ENCODE measurements at regions not wholly inside any gene's neighbourhood (a gene's known extent, or its start where the extent isn't known, plus 50 kb on each side); places are given as distances from the start of the nearest gene placed in this dataset.

GRCh38 chr21:24693779-24694178 lies 913.5 kb downstream of the MRPL39 start:
- no peaks in the 10 kb centered on the region for H3K4me1 Mint-ChIP-seq (ENCODE audit: low read depth)
- no peaks in the 10 kb centered on the region for H3K9me3 Mint-ChIP-seq
- no peak overlapping the region for H3K27ac Mint-ChIP-seq
- no peaks in the 10 kb centered on the region for H3K27me3 Mint-ChIP-seq (ENCODE audit: low read depth)
- no peak overlapping the region for H3K4me3 Mint-ChIP-seq (ENCODE audit: low read depth)
- intact Hi-C loops (cut with micrococcal nuclease): no loop called here
- H3K36me3 Mint-ChIP-seq (ENCODE audit: low read depth): no peaks in the 10 kb centered on the region
- no peak for DNase-seq (ENCODE audit: low spot score)

GRCh38 chr21:24681456-24681855 lies 925.8 kb downstream of the MRPL39 start:
- no peaks in the 10 kb centered on the region for H3K36me3 Mint-ChIP-seq (ENCODE audit: low read depth)
- intact Hi-C loops (cut with micrococcal nuclease): no loop called here
- no peak overlapping the region for H3K4me3 Mint-ChIP-seq (ENCODE audit: low read depth)
- no peaks in the 10 kb centered on the region for H3K27me3 Mint-ChIP-seq (ENCODE audit: low read depth)
- H3K27ac Mint-ChIP-seq: no peak overlapping the region
- no peaks in the 10 kb centered on the region for H3K4me1 Mint-ChIP-seq (ENCODE audit: low read depth)
- no peak for DNase-seq (ENCODE audit: low spot score)
- H3K9me3 Mint-ChIP-seq: peaks cover 4% of the 10 kb centered on the region

- no peaks in the 10 kb centered on the region for H3K36me3 Mint-ChIP-seq (ENCODE audit: low read depth)
- DNase-seq (ENCODE audit: low spot score): no peak
- intact Hi-C loops (cut with micrococcal nuclease): no loop called here
- no peaks in the 10 kb centered on the region for H3K4me1 Mint-ChIP-seq (ENCODE audit: low read depth)
- no peaks in the 10 kb centered on the region for H3K9me3 Mint-ChIP-seq
- no peak overlapping the region for H3K4me3 Mint-ChIP-seq (ENCODE audit: low read depth)
- H3K27ac Mint-ChIP-seq: no peak overlapping the region
- no peaks in the 10 kb centered on the region for H3K27me3 Mint-ChIP-seq (ENCODE audit: low read depth)
These were observed 935.4 kb downstream of the MRPL39 start for GRCh38 chr21:24671901-24672300.

GRCh38 chr21:24658926-24659325 lies 948.4 kb downstream of the MRPL39 start:
- Mint-ChIP-seq H3K27ac (no peak overlapping the region), H3K9me3 (peaks cover 3% of the 10 kb centered on the region), H3K27me3 (ENCODE audit: low read depth) (no peaks in the 10 kb centered on the region), H3K4me3 (ENCODE audit: low read depth) (no peak overlapping the region), H3K4me1 (ENCODE audit: low read depth) (no peaks in the 10 kb centered on the region), H3K36me3 (ENCODE audit: low read depth) (no peaks in the 10 kb centered on the region)
- DNase-seq (ENCODE audit: low spot score): no peak
- intact Hi-C loops (cut with micrococcal nuclease): no loop called here

- no peak overlapping the region for H3K27ac Mint-ChIP-seq
- no peak for DNase-seq (ENCODE audit: low spot score)
- intact Hi-C loops (cut with micrococcal nuclease): no loop called here
- H3K27me3 Mint-ChIP-seq (ENCODE audit: low read depth): no peaks in the 10 kb centered on the region
- no peak overlapping the region for H3K4me3 Mint-ChIP-seq (ENCODE audit: low read depth)
- H3K36me3 Mint-ChIP-seq (ENCODE audit: low read depth): no peaks in the 10 kb centered on the region
- H3K9me3 Mint-ChIP-seq: peaks cover 3% of the 10 kb centered on the region
- H3K4me1 Mint-ChIP-seq (ENCODE audit: low read depth): no peaks in the 10 kb centered on the region
These were observed 949.3 kb downstream of the MRPL39 start for GRCh38 chr21:24658026-24658425.

- Mint-ChIP-seq H3K27ac (no peak overlapping the region), H3K36me3 (ENCODE audit: low read depth) (no peaks in the 10 kb centered on the region), H3K9me3 (peaks cover 3% of the 10 kb centered on the region), H3K4me3 (ENCODE audit: low read depth) (no peak overlapping the region), H3K4me1 (ENCODE audit: low read depth) (no peaks in the 10 kb centered on the region), H3K27me3 (ENCODE audit: low read depth) (no peaks in the 10 kb centered on the region)
- intact Hi-C loops (cut with micrococcal nuclease): no loop called here
- DNase-seq (ENCODE audit: low spot score): no peak
These were observed 957.6 kb downstream of the MRPL39 start for GRCh38 chr21:24649691-24650090.

GRCh38 chr21:24636696-24637095 lies 970.6 kb downstream of the MRPL39 start:
- DNase-seq (ENCODE audit: low spot score): no peak

GRCh38 chr21:24634749-24635148 lies 972.5 kb downstream of the MRPL39 start:
- H3K4me1 Mint-ChIP-seq (ENCODE audit: low read depth): no peaks in the 10 kb centered on the region
- H3K36me3 Mint-ChIP-seq (ENCODE audit: low read depth): no peaks in the 10 kb centered on the region
- no peak overlapping the region for H3K4me3 Mint-ChIP-seq (ENCODE audit: low read depth)
- intact Hi-C loops (cut with micrococcal nuclease): no loop called here
- no peaks in the 10 kb centered on the region for H3K9me3 Mint-ChIP-seq
- H3K27me3 Mint-ChIP-seq (ENCODE audit: low read depth): no peaks in the 10 kb centered on the region
- no peak for DNase-seq (ENCODE audit: low spot score)
- H3K27ac Mint-ChIP-seq: no peak overlapping the region

More at GRCh38 chr21:24636696-24637095, 970.6 kb downstream of the MRPL39 start:
- H3K27ac Mint-ChIP-seq: no peak overlapping the region
- intact Hi-C loops (cut with micrococcal nuclease): no loop called here
- H3K9me3 Mint-ChIP-seq: no peaks in the 10 kb centered on the region
- H3K4me1 Mint-ChIP-seq (ENCODE audit: low read depth): no peaks in the 10 kb centered on the region
- H3K4me3 Mint-ChIP-seq (ENCODE audit: low read depth): no peak overlapping the region
- H3K27me3 Mint-ChIP-seq (ENCODE audit: low read depth): no peaks in the 10 kb centered on the region
- H3K36me3 Mint-ChIP-seq (ENCODE audit: low read depth): no peaks in the 10 kb centered on the region

GRCh38 chr21:24628536-24628935 lies 978.7 kb downstream of the MRPL39 start:
- Mint-ChIP-seq H3K27ac (no peak overlapping the region), H3K27me3 (ENCODE audit: low read depth) (no peaks in the 10 kb centered on the region), H3K4me1 (ENCODE audit: low read depth) (no peaks in the 10 kb centered on the region), H3K36me3 (ENCODE audit: low read depth) (no peaks in the 10 kb centered on the region), H3K9me3 (no peaks in the 10 kb centered on the region), H3K4me3 (ENCODE audit: low read depth) (no peak overlapping the region)
- intact Hi-C loops (cut with micrococcal nuclease): no loop called here
- no peak for DNase-seq (ENCODE audit: low spot score)

- intact Hi-C loops (cut with micrococcal nuclease): no loop called here
- Mint-ChIP-seq H3K4me3 (ENCODE audit: low read depth) (no peak overlapping the region), H3K4me1 (ENCODE audit: low read depth) (no peaks in the 10 kb centered on the region), H3K27me3 (ENCODE audit: low read depth) (no peaks in the 10 kb centered on the region), H3K27ac (no peak overlapping the region), H3K36me3 (ENCODE audit: low read depth) (no peaks in the 10 kb centered on the region), H3K9me3 (no peaks in the 10 kb centered on the region)
- DNase-seq (ENCODE audit: low spot score): no peak
These were observed 979.2 kb downstream of the MRPL39 start for GRCh38 chr21:24628046-24628445.

- Mint-ChIP-seq H3K4me1 (ENCODE audit: low read depth) (no peaks in the 10 kb centered on the region), H3K36me3 (ENCODE audit: low read depth) (no peaks in the 10 kb centered on the region), H3K9me3 (no peaks in the 10 kb centered on the region), H3K4me3 (ENCODE audit: low read depth) (no peak overlapping the region), H3K27me3 (ENCODE audit: low read depth) (no peaks in the 10 kb centered on the region), H3K27ac (no peak overlapping the region)
- no peak for DNase-seq (ENCODE audit: low spot score)
- intact Hi-C loops (cut with micrococcal nuclease): no loop called here
These were observed 989.5 kb downstream of the MRPL39 start for GRCh38 chr21:24617819-24618218.

- H3K27ac Mint-ChIP-seq: no peak overlapping the region
- H3K4me3 Mint-ChIP-seq (ENCODE audit: low read depth): no peak overlapping the region
- H3K27me3 Mint-ChIP-seq (ENCODE audit: low read depth): no peaks in the 10 kb centered on the region
- DNase-seq (ENCODE audit: low spot score): no peak
- H3K4me1 Mint-ChIP-seq (ENCODE audit: low read depth): no peaks in the 10 kb centered on the region
- no peaks in the 10 kb centered on the region for H3K36me3 Mint-ChIP-seq (ENCODE audit: low read depth)
- intact Hi-C loops (cut with micrococcal nuclease): no loop called here
- H3K9me3 Mint-ChIP-seq: peaks cover 17% of the 10 kb centered on the region
These were observed 1013.2 kb downstream of the MRPL39 start for GRCh38 chr21:24594082-24594481.

GRCh38 chr21:24590261-24590660 lies 1017.0 kb downstream of the MRPL39 start:
- H3K27ac Mint-ChIP-seq: no peak overlapping the region
- DNase-seq (ENCODE audit: low spot score): no peak
- H3K27me3 Mint-ChIP-seq (ENCODE audit: low read depth): no peaks in the 10 kb centered on the region
- no peaks in the 10 kb centered on the region for H3K4me1 Mint-ChIP-seq (ENCODE audit: low read depth)
- intact Hi-C loops (cut with micrococcal nuclease): no loop called here
- no peaks in the 10 kb centered on the region for H3K36me3 Mint-ChIP-seq (ENCODE audit: low read depth)
- H3K4me3 Mint-ChIP-seq (ENCODE audit: low read depth): no peak overlapping the region
- H3K9me3 Mint-ChIP-seq: peaks cover 13% of the 10 kb centered on the region

GRCh38 chr21:24583473-24583872 lies 1023.8 kb downstream of the MRPL39 start:
- no peaks in the 10 kb centered on the region for H3K36me3 Mint-ChIP-seq (ENCODE audit: low read depth)
- no peak overlapping the region for H3K4me3 Mint-ChIP-seq (ENCODE audit: low read depth)
- no peaks in the 10 kb centered on the region for H3K4me1 Mint-ChIP-seq (ENCODE audit: low read depth)
- H3K9me3 Mint-ChIP-seq: no peaks in the 10 kb centered on the region
- no peak for DNase-seq (ENCODE audit: low spot score)
- intact Hi-C loops (cut with micrococcal nuclease): no loop called here
- H3K27me3 Mint-ChIP-seq (ENCODE audit: low read depth): no peaks in the 10 kb centered on the region
- no peak overlapping the region for H3K27ac Mint-ChIP-seq
